ENCODE measurements at regions not wholly inside any gene's neighbourhood (a gene's known extent, or its start where the extent isn't known, plus 50 kb on each side); places are given as distances from the start of the nearest gene placed in this dataset.
"Not testable (repeated sequence)": the region's sequence is repeated elsewhere in the genome, so short reads cannot be mapped to it uniquely, and the experiment has no call there.

DNA sequence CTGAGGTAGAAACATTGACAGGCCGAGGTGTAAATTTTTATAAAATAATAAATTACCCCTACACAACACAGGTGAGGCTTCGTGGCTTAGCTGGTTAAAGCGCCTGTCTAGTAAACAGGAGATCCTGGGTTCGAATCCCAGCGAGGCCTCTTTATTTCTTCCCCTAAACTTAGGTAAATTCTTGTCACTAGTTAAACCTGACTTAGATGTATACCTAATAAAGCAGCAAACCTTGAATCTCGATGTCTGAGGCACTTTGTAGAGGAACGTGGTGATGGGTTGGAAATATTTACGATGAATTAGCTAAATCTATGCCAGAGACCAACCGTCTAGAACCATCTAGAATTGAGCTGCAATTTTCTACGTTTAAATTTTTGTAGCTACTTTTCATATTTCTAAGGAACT lies 185.6 kb downstream of the OR2B2 start:
- no peak for DNase-seq

- peak; percentile 13 for DNase-seq
Observed at GRCh38 chr6:27720607-27721580, 191.3 kb downstream of the OR2B2 start.

GRCh38 chr6:27719039-27719438 lies 193.2 kb downstream of the OR2B2 start:
- DNase-seq: not testable (repeated sequence)

DNA sequence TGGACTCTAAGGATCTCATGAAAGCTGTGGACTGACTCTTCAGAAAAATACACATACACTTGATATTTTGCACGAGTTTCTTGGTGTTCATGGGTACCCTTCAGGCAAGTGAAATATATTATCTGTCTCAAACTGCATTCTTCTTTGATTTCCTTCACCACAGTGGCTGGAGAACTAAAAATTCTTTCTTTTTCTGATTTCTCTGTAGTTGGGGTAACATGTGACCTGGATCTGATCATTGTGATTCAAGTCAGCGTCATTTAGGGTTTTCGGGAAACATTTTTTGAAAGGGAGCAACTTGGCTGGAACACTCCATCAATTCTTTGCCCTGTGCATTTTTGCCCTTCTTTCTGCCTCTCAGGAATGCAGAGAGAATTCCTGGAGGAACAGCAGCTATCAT lies 205.8 kb downstream of the OR2B2 start:
- no peak for DNase-seq

GRCh38 chr6:27700337-27700736 lies 211.9 kb downstream of the OR2B2 start:
- no peak for DNase-seq

DNA sequence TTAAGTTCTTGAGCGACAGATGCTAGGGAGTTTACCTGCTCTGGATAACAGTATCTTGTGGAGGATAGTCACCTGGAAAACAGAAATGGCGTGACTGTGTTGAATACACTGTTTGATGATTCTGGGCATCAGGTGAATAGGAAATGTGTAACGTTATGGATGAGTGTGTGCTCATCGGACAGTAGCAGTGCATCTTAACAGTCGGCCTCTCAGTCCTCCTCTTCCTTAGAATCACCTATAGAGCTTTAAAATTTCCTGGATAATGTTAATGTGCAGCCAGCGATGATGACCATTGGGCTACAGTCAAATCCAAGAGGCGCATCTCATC lies 217.7 kb downstream of the OR2B2 start:
- no peak for DNase-seq

- peak; percentile 25 for DNase-seq
Observed at GRCh38 chr6:27693766-27694546, 218.2 kb downstream of the OR2B2 start.

GRCh38 chr6:27692133-27692532 lies 219.2 kb upstream of the ZNF184 start:
- not testable (repeated sequence) for DNase-seq

DNA sequence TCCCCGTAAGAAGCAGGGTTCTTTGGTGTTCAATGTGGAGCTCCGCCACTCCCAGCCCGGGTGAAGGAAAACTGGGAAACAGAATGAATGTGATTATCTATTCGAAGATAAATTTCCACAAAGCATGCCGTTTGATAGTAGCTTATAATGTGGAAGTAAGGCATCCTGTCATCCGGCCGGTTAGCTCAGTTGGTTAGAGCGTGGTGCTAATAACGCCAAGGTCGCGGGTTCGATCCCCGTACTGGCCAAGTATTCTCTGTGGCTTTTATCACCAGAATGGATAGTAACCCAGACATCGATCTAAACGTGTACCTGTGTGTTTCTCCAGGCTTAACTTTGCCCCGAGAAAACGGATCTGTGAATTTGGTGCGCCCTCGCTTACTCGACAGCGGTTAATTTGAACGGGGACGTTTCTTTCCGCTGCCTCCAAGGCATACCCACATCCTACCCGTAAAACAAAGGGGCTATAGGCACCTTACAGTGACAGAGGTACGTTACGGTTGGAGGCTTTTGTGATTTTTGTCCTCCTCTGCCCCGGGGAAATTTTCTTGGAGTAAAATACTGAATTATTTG lies 215.2 kb upstream of the ZNF184 start:
- DNase-seq: peak; percentile 92

DNA sequence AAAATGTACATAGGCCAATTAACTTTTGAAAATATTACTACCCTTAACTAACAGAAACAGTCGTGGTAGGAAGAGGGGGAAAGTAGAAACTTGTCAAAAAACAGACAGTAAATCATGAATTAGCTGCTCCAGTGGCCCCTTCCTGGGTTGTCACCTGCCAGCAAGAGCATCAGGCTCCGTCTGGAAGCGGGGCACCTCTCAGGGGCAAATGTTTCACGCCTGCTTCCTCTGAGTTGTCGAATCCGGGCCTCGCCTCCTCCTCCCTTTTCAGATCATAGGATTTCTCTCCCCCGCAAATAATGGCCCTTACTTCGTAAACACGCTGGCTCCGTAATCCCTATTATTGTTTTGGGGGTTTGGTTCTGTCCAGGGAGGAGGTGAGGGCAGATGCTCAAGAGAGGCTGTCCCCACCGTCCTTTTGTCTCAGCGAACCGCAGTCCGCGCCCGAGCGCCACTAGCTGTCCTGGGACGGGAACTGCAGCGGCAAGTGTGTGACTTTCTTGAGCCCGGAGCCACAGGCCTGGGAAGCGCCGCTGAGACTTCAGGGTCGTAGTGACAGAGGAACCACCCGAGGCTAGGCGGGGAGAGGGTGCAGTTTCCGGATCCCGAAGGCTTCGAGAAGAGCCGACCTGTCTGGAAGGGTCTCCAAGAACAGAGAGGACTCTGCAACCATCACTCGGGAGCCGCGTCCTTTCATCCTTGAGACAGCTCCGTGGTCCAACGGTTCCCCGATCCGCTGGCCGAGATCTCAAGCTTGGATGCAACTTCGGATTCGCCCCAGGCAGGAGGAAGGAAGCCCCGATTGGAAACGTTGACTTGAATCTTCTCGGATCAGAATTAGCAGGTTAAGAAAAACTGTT lies 214.5 kb upstream of the ZNF184 start:
- DNase-seq: peak; percentile 82

GRCh38 chr6:27685279-27685678 lies 212.4 kb upstream of the ZNF184 start:
- no peak for DNase-seq

- peak; percentile 85 for DNase-seq
Observed at GRCh38 chr6:27684264-27685211, 211.6 kb upstream of the ZNF184 start.

- no peak for DNase-seq
Observed at GRCh38 chr6:27679964-27680694, 207.2 kb upstream of the ZNF184 start.

- no peak for DNase-seq
Observed at GRCh38 chr6:27679308-27679963, 206.5 kb upstream of the ZNF184 start.

GRCh38 chr6:27678469-27678868 lies 205.6 kb upstream of the ZNF184 start:
- DNase-seq: no peak

DNA sequence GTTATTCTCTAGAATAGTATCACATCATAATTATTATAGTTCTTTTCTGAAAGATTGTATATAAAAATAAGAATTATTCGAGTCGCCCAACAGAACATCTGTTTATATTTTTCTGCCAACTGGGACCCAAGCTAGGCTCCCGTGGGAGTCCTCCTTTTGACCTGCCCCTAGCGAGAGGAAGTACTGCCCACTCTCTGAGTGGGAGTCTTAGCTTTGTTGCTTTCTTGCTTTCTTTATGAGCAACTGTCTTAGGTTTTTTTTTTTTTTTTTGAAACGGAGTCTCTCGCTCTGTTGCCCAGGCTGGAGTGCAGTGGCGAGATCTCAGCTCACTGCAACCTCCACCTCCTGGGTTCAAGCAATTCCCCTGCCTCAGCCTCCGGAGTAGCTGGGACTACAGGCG lies 202.0 kb upstream of the ZNF184 start:
- DNase-seq: no peak

DNA sequence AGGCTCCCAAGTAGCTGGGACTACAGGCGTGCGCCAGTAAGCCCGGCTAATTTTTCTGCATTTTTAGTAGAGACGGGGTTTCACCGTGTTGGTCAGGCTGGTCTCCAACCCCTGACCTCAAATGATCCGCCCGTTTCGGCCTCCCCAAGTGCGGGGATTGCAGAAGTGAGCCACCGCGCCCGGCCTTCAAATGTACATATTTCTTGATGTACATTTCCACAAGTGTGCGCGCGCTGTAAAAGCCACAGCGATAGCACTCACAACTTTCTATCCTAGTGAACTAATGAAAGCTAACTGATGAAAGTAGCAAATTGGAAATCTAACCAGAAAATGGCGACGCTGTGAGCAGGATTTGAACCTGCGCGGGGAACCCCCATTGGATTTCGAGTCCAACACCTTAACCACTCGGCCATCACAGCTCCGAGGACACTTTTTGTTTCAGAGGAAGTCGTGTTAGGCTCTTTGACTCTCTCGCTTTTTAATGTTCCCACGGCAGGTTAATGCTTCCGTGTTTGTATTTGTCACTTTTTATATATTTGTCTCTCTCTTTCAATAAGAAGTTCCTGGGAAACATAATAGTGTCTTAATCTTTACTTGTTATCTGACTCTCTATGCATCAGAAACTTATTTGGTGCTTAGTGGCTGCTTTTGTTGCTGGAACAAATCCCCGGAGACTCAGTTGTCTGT lies 199.4 kb upstream of the ZNF184 start:
- peak; percentile 42 for DNase-seq

DNA sequence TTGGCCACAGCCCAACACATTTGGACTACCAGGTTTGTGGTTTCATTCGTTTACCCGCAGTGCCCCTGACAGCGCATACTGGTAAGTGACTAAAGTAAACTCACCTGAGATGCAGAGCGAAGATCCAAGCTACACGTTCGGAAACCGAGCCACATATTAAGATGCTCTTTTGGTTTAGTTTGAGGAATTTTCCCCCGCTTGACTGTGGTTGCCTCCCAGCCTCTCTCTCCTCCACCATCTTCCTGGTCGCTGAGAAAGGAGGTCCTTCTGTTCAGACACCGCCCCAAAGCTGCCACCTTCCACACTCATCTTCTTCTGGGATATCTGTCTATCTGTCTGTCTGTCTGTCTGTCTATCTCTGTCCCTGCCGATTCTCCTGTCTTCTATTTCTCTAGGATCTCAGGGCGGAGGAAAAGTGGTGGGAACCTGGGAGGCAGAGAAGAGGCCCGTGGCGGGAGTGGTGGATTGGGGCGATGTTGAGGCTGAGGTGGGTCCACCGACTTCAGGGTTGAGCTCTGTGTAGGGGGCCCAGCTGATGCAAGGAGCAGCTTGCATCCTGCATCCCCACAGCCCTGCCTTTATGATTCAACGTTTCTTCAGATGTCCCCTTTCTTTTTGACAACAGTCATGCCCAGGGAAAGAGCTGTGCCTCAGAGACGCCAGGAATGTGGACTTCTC lies 196.9 kb upstream of the ZNF184 start:
- DNase-seq: no peak

DNA sequence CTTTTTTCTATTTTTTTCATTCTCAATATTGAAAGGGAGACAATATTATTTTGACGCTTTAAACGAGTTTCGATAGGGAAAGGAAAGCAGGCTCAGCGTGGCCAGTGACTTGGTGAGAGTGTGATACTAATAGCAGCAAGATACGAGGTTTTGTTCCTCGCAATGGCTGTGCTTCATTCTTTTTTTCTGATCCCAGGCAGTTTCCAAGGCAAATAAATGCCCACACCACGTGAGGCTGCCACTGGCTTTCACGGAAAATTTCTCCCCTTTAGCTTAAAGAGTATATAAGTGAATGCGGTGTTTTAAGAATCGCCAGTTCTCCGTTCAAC lies 196.4 kb upstream of the ZNF184 start:
- DNase-seq: no peak
